ENCODE measurements at regions not wholly inside any gene's neighbourhood (a gene's known extent, or its start where the extent isn't known, plus 50 kb on each side); places are given as distances from the start of the nearest gene placed in this dataset.

- Histone ChIP-seq H3K79me2 (replicated peaks; ENCODE audit: insufficient read depth) (no peaks in the 10 kb centered on the region), H3K27ac (ENCODE audit: low read depth) (no peak overlapping the region), H3K27me3 (ENCODE audit: insufficient read depth) (no peaks in the 10 kb centered on the region), H3F3A (replicated peaks; ENCODE audit: low read depth) (no peaks in the 10 kb centered on the region), H3K4me2 (no peak overlapping the region), H4K20me1 (replicated peaks; ENCODE audit: insufficient read depth) (no peaks in the 10 kb centered on the region), H2AFZ (no peak overlapping the region), H3K36me3 (ENCODE audit: insufficient read depth) (no peaks in the 10 kb centered on the region), H3K9me2 (ENCODE audit: insufficient read depth) (no peaks in the 10 kb centered on the region), H3K4me3 (no peak overlapping the region), H3K4me1 (ENCODE audit: insufficient read depth) (no peaks in the 10 kb centered on the region)
- H3K36me3 Mint-ChIP-seq (ENCODE audit: low read depth), result peaks cover 23% of the 10 kb centered on the region
- no peak overlapping the region for H3K4me3 Mint-ChIP-seq
- TF ChIP-seq, protein P1, sequence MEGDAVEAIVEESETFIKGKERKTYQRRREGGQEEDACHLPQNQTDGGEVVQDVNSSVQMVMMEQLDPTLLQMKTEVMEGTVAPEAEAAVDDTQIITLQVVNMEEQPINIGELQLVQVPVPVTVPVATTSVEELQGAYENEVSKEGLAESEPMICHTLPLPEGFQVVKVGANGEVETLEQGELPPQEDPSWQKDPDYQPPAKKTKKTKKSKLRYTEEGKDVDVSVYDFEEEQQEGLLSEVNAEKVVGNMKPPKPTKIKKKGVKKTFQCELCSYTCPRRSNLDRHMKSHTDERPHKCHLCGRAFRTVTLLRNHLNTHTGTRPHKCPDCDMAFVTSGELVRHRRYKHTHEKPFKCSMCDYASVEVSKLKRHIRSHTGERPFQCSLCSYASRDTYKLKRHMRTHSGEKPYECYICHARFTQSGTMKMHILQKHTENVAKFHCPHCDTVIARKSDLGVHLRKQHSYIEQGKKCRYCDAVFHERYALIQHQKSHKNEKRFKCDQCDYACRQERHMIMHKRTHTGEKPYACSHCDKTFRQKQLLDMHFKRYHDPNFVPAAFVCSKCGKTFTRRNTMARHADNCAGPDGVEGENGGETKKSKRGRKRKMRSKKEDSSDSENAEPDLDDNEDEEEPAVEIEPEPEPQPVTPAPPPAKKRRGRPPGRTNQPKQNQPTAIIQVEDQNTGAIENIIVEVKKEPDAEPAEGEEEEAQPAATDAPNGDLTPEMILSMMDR (conservative IDR thresholded peaks at IDR 0.05; ENCODE audit: low read depth in 2 of 2), result peak; percentile 21 to 63; a peak in 3 of 4 replicates
- no peak for TF ChIP-seq NANOG (IDR thresholded peaks at IDR 0.05; ENCODE audit: borderline replicate concordance)
- H3K9me3 Mint-ChIP-seq, result peaks cover 32% of the 10 kb centered on the region
- peak; percentile 52 for DNase-seq (ENCODE audit: low spot score)
- H3K4me1 Mint-ChIP-seq, result no peaks in the 10 kb centered on the region
- H3K27ac Mint-ChIP-seq, result no peak overlapping the region
- ATAC-seq, result no peak
- H3K27me3 Mint-ChIP-seq (ENCODE audit: insufficient read depth, low read depth, poor library complexity), result no peaks in the 10 kb centered on the region
Observed at GRCh38 chr3:144843099-144843498, 871.5 kb downstream of the DIPK2A start.

DNA sequence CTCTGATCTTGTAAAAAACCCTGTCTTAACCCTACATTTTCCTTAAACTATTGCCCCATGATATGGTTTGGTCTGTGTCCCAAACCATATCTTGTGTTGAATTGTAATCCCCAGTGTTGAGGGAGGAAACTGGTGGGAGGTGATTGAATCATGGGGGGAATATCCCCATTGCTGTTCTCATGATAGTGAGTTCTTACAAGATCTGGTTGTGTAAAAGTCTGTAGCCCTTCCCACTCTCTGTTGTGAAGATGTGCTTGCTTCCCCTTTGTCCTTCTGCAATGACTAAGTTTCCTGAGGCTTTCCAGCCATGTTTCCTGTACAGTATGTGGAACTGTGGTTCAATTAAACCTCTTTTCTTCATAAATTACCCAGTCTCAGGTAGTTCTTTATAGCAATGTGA is 881.4 kb downstream of the DIPK2A start:
- no peaks in the 10 kb centered on the region for H3F3A ChIP-seq (replicated peaks; ENCODE audit: low read depth)
- no peaks in the 10 kb centered on the region for H3K36me3 ChIP-seq (ENCODE audit: insufficient read depth)
- H3K27me3 ChIP-seq (ENCODE audit: insufficient read depth), result no peaks in the 10 kb centered on the region
- Mint-ChIP-seq H3K27me3 (ENCODE audit: insufficient read depth, low read depth, poor library complexity) (no peaks in the 10 kb centered on the region), H3K9me3 (no peaks in the 10 kb centered on the region), H3K4me1 (peaks cover 4% of the 10 kb centered on the region), H3K36me3 (ENCODE audit: low read depth) (no peaks in the 10 kb centered on the region), H3K27ac (no peak overlapping the region), H3K4me3 (no peak overlapping the region)
- H3K27ac ChIP-seq (ENCODE audit: low read depth), result no peak overlapping the region
- no peak overlapping the region for H3K4me3 ChIP-seq
- no peaks in the 10 kb centered on the region for H3K9me2 ChIP-seq (ENCODE audit: insufficient read depth)
- DNase-seq (ENCODE audit: low spot score) (no peak), ATAC-seq (no peak)
- 0 out of 2 replicates have a peak, but pooled peaks cover 3% of the 10 kb centered on the region for H3K4me1 ChIP-seq (ENCODE audit: insufficient read depth)
- no peak overlapping the region for H2AFZ ChIP-seq
- no peaks in the 10 kb centered on the region for H4K20me1 ChIP-seq (replicated peaks; ENCODE audit: insufficient read depth)
- no peaks in the 10 kb centered on the region for H3K79me2 ChIP-seq (replicated peaks; ENCODE audit: insufficient read depth)
- no peak overlapping the region for H3K4me2 ChIP-seq
- TF ChIP-seq CREB1 (CRISPR knock-in tag; IDR thresholded peaks at IDR 0.05; ENCODE audit: low read depth) (no peak), STAT1 (IDR thresholded peaks at IDR 0.05; ENCODE audit: unreplicated experiment) (no peak), ZNF462 (CRISPR knock-in tag; IDR thresholded peaks at IDR 0.05) (no peak), EZH2phosphoT487 (IDR thresholded peaks at IDR 0.05; ENCODE audit: unreplicated experiment) (no peak), REST (IDR thresholded peaks at IDR 0.05; ENCODE audit: unreplicated experiment) (no peak), ZNF331 (CRISPR knock-in tag; IDR thresholded peaks at IDR 0.05; ENCODE audit: low read depth) (no peak)
- TF ChIP-seq, protein P1 (conservative IDR thresholded peaks at IDR 0.05; ENCODE audit: low read depth in 2 of 2), result no peak
